NB4 (cell line): ENCODE measurements at regions not wholly inside any gene's neighbourhood (a gene's known extent, or its start where the extent isn't known, plus 50 kb on each side); places are given as distances from the start of the nearest gene placed in this dataset.

ENCODE experiments used
- POLR2A ChIP-seq: IDR thresholded peaks from 2 replicates; pipeline ENCODE4 v1.6.1; 2011; ENCODE audit warnings: mild to moderate bottlenecking; ENCODE audit not compliant: insufficient read length; ENCODE audit errors: extremely low read depth
- TF ChIP-seq, protein P1 (sequence below): IDR thresholded peaks from one replicate; pipeline ENCODE4 v1.5.1; 2012; ENCODE audit warnings: low read depth, low read length

- TF ChIP-seq, protein P1, sequence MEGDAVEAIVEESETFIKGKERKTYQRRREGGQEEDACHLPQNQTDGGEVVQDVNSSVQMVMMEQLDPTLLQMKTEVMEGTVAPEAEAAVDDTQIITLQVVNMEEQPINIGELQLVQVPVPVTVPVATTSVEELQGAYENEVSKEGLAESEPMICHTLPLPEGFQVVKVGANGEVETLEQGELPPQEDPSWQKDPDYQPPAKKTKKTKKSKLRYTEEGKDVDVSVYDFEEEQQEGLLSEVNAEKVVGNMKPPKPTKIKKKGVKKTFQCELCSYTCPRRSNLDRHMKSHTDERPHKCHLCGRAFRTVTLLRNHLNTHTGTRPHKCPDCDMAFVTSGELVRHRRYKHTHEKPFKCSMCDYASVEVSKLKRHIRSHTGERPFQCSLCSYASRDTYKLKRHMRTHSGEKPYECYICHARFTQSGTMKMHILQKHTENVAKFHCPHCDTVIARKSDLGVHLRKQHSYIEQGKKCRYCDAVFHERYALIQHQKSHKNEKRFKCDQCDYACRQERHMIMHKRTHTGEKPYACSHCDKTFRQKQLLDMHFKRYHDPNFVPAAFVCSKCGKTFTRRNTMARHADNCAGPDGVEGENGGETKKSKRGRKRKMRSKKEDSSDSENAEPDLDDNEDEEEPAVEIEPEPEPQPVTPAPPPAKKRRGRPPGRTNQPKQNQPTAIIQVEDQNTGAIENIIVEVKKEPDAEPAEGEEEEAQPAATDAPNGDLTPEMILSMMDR: no peak
- TF ChIP-seq POLR2A: no peak
These were observed 412.1 kb upstream of the CLINT1 start for GRCh38 chr5:158270996-158271554.
